ENCODE measurements at regions not wholly inside any gene's neighbourhood (a gene's known extent, or its start where the extent isn't known, plus 50 kb on each side); places are given as distances from the start of the nearest gene placed in this dataset.

- TF ChIP-seq Cebpa-rat (IDR thresholded peaks at IDR 0.05) = no peak
- Histone ChIP-seq H3K36me3 (no peaks in the 10 kb centered on the region), H3K9ac (no peak overlapping the region), H3K4me1 (no peaks in the 10 kb centered on the region), H3K4me3 (no peak overlapping the region), H3K27me3 (no peaks in the 10 kb centered on the region), H4K20me1 (no peaks in the 10 kb centered on the region), H3K4me2 (no peak overlapping the region), H3K27ac (no peak overlapping the region), H3K9me3 (peaks cover 14% of the 10 kb centered on the region)
Observed at GRCh38 chr12:127145241-127145928, 1121.6 kb upstream of the TMEM132C start.

GRCh38 chr12:127145929-127146789, 1120.8 kb upstream of the TMEM132C start:
- no peaks in the 10 kb centered on the region for H3K4me1 ChIP-seq
- no peak overlapping the region for H3K4me3 ChIP-seq
- H3K9ac ChIP-seq = no peak overlapping the region
- no peak overlapping the region for H3K27ac ChIP-seq
- H3K27me3 ChIP-seq = no peaks in the 10 kb centered on the region
- H4K20me1 ChIP-seq = no peaks in the 10 kb centered on the region
- no peaks in the 10 kb centered on the region for H3K36me3 ChIP-seq
- no peak overlapping the region for H3K4me2 ChIP-seq
- no peak for TF ChIP-seq Cebpa-rat (IDR thresholded peaks at IDR 0.05)
- H3K9me3 ChIP-seq = peaks cover 14% of the 10 kb centered on the region

GRCh38 chr12:127146991-127147718, 1119.8 kb upstream of the TMEM132C start:
- H3K36me3 ChIP-seq = no peaks in the 10 kb centered on the region
- H3K9ac ChIP-seq = no peak overlapping the region
- H4K20me1 ChIP-seq = no peaks in the 10 kb centered on the region
- H3K9me3 ChIP-seq = peaks cover 11% of the 10 kb centered on the region
- no peak overlapping the region for H3K4me3 ChIP-seq
- no peak overlapping the region for H3K4me2 ChIP-seq
- no peak for TF ChIP-seq Cebpa-rat (IDR thresholded peaks at IDR 0.05)
- H3K4me1 ChIP-seq = no peaks in the 10 kb centered on the region
- H3K27me3 ChIP-seq = no peaks in the 10 kb centered on the region
- no peak overlapping the region for H3K27ac ChIP-seq

GRCh38 chr12:127147724-127148123, 1119.2 kb upstream of the TMEM132C start:
- H3K27me3 ChIP-seq = no peaks in the 10 kb centered on the region
- TF ChIP-seq Cebpa-rat (IDR thresholded peaks at IDR 0.05) = no peak
- peaks cover 11% of the 10 kb centered on the region for H3K9me3 ChIP-seq
- H3K4me2 ChIP-seq = no peak overlapping the region
- H4K20me1 ChIP-seq = no peaks in the 10 kb centered on the region
- no peaks in the 10 kb centered on the region for H3K4me1 ChIP-seq
- H3K36me3 ChIP-seq = no peaks in the 10 kb centered on the region
- H3K9ac ChIP-seq = no peak overlapping the region
- no peak overlapping the region for H3K4me3 ChIP-seq
- no peak overlapping the region for H3K27ac ChIP-seq

GRCh38 chr12:127148318-127148717, 1118.7 kb upstream of the TMEM132C start:
- Histone ChIP-seq H3K4me1 (no peaks in the 10 kb centered on the region), H3K27me3 (no peaks in the 10 kb centered on the region), H3K4me3 (no peak overlapping the region), H3K36me3 (no peaks in the 10 kb centered on the region), H4K20me1 (no peaks in the 10 kb centered on the region), H3K27ac (no peak overlapping the region), H3K4me2 (no peak overlapping the region), H3K9me3 (peaks cover 11% of the 10 kb centered on the region), H3K9ac (no peak overlapping the region)
- no peak for TF ChIP-seq Cebpa-rat (IDR thresholded peaks at IDR 0.05)

- H3K9ac ChIP-seq = no peak overlapping the region
Observed at GRCh38 chr12:127149226-127149964, 1117.6 kb upstream of the TMEM132C start.

GRCh38 chr12:127150028-127150427, 1116.9 kb upstream of the TMEM132C start:
- Histone ChIP-seq H3K27ac (no peak overlapping the region), H3K36me3 (no peaks in the 10 kb centered on the region), H3K4me1 (no peaks in the 10 kb centered on the region), H3K4me3 (no peak overlapping the region), H3K4me2 (no peak overlapping the region), H3K9me3 (peaks cover 11% of the 10 kb centered on the region), H3K27me3 (no peaks in the 10 kb centered on the region), H3K9ac (no peak overlapping the region), H4K20me1 (no peaks in the 10 kb centered on the region)
- no peak for TF ChIP-seq Cebpa-rat (IDR thresholded peaks at IDR 0.05)

More at GRCh38 chr12:127149226-127149964, 1117.6 kb upstream of the TMEM132C start:
- Histone ChIP-seq H3K4me3 (no peak overlapping the region), H3K27me3 (no peaks in the 10 kb centered on the region), H3K4me2 (no peak overlapping the region), H3K36me3 (no peaks in the 10 kb centered on the region), H3K9me3 (peaks cover 11% of the 10 kb centered on the region), H4K20me1 (no peaks in the 10 kb centered on the region), H3K27ac (no peak overlapping the region), H3K4me1 (no peaks in the 10 kb centered on the region)
- no peak for TF ChIP-seq Cebpa-rat (IDR thresholded peaks at IDR 0.05)

GRCh38 chr12:127150479-127150878, 1116.5 kb upstream of the TMEM132C start:
- H3K9ac ChIP-seq = no peak overlapping the region
- H3K4me1 ChIP-seq = no peaks in the 10 kb centered on the region
- H3K27ac ChIP-seq = no peak overlapping the region
- no peaks in the 10 kb centered on the region for H3K27me3 ChIP-seq
- H3K4me3 ChIP-seq = no peak overlapping the region
- H3K36me3 ChIP-seq = no peaks in the 10 kb centered on the region
- no peaks in the 10 kb centered on the region for H4K20me1 ChIP-seq
- no peak overlapping the region for H3K4me2 ChIP-seq
- peaks cover 11% of the 10 kb centered on the region for H3K9me3 ChIP-seq
- no peak for TF ChIP-seq Cebpa-rat (IDR thresholded peaks at IDR 0.05)

GRCh38 chr12:127150956-127151355, 1116.0 kb upstream of the TMEM132C start:
- Histone ChIP-seq H3K4me2 (no peak overlapping the region), H3K9ac (no peak overlapping the region), H4K20me1 (no peaks in the 10 kb centered on the region), H3K36me3 (no peaks in the 10 kb centered on the region), H3K27ac (no peak overlapping the region), H3K4me1 (no peaks in the 10 kb centered on the region), H3K9me3 (peaks cover 8% of the 10 kb centered on the region), H3K27me3 (no peaks in the 10 kb centered on the region), H3K4me3 (no peak overlapping the region)
- TF ChIP-seq Cebpa-rat (IDR thresholded peaks at IDR 0.05) = no peak
